Omental fat pad (tissue), 3 donors: ENCODE measurements at regions not wholly inside any gene's neighbourhood (a gene's known extent, or its start where the extent isn't known, plus 50 kb on each side); places are given as distances from the start of the nearest gene placed in this dataset.

Experiments used
- ATAC-seq: fragments of 150-250 bp; one replicate; pipeline ENCODE4 v1.9.1; 2016; ENCODE audit warnings: mild to moderate bottlenecking, moderate library complexity; ENCODE audit not compliant: low FRiP score
- DNase-seq: peaks from one replicate; pipeline ENCODE4 v3.0.0-alpha.2; 2019; ENCODE audit warnings: low spot score
- TF ChIP-seq, protein P1 (sequence below), 3 donors: fragments of 450-650 bp; IDR thresholded peaks; one replicate each; pipeline ENCODE4 v1.5.1; 2016 to 2017; ENCODE audit warnings: antibody characterized with exemption in 3 of 3, mild to moderate bottlenecking in 3 of 3, moderate library complexity in 2 of 3

- TF ChIP-seq, protein P1, sequence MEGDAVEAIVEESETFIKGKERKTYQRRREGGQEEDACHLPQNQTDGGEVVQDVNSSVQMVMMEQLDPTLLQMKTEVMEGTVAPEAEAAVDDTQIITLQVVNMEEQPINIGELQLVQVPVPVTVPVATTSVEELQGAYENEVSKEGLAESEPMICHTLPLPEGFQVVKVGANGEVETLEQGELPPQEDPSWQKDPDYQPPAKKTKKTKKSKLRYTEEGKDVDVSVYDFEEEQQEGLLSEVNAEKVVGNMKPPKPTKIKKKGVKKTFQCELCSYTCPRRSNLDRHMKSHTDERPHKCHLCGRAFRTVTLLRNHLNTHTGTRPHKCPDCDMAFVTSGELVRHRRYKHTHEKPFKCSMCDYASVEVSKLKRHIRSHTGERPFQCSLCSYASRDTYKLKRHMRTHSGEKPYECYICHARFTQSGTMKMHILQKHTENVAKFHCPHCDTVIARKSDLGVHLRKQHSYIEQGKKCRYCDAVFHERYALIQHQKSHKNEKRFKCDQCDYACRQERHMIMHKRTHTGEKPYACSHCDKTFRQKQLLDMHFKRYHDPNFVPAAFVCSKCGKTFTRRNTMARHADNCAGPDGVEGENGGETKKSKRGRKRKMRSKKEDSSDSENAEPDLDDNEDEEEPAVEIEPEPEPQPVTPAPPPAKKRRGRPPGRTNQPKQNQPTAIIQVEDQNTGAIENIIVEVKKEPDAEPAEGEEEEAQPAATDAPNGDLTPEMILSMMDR (IDR thresholded peaks at IDR 0.05), result no peak
- no peak for ATAC-seq
- no peak for DNase-seq
Observed at GRCh38 chr12:75848961-75849360, 182.6 kb downstream of the PHLDA1 start.

- TF ChIP-seq, protein P1 (IDR thresholded peaks at IDR 0.05), result no peak
- ATAC-seq (no peak), DNase-seq (no peak)
Observed at GRCh38 chr12:75848431-75848925, 183.1 kb downstream of the PHLDA1 start.

GRCh38 chr12:75846102-75846501, 185.5 kb downstream of the PHLDA1 start:
- DNase-seq (no peak), ATAC-seq (no peak)
- TF ChIP-seq, protein P1 (IDR thresholded peaks at IDR 0.05), result no peak

- no peak for ATAC-seq
- DNase-seq, result no peak
- TF ChIP-seq, protein P1 (IDR thresholded peaks at IDR 0.05), result no peak
Observed at GRCh38 chr12:75844985-75845384, 186.6 kb downstream of the PHLDA1 start.

DNA sequence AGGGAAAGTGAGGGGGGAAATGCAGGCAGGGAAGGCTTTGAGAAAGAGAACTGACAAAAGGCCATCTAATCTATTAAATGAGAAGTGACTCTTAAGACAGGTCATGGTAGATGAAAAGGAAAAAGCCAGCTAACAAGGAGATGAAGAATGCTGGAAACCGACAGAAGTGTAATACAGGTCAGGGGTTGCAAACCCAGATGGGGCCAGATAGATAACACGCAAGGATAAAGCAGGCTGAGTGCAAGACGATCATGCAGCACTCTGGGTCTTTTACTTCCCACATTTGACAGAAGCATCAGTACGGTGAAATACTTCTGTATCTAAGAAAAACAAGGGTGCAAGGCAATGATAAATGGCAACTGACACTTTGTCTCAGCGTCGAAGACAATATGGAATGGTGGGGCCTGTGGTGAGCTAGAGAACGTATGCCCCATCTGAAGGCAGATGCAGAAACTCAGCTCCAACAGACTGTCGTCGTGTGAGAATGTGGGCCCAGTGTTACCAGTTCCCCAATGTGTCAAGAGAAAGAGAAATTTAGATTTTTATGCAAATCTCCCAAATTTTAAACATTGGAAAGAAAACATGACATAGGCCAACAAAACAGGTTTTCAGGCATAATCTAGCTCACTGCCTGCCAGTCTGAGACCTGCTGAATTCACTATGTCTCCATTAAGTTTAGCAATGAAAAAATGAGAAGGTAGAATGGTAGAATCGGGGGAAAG, 187.4 kb downstream of the PHLDA1 start:
- ATAC-seq, result no peak
- TF ChIP-seq, protein P1 (IDR thresholded peaks at IDR 0.05), result no peak
- no peak for DNase-seq

DNA sequence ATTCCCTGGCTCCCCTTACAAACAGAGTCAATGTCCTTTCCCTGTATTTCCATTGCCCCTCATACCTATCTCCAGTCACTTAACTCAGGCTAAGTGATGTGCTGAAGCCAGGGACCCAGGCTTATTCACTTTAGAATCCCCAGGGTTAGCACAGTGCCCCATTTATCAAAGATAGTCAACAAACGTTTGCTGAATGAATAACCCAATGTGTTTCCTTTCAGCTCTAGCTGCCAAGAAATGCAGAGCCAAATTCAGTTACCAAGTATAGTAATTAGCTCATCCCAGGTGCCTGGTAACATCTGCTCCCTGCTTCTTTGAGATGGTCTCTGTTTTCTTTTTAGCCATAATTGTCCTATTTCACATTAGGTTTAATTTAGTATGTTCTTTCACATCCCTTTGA, 189.5 kb downstream of the PHLDA1 start:
- ATAC-seq (no peak), DNase-seq (no peak)
- TF ChIP-seq, protein P1 (IDR thresholded peaks at IDR 0.05), result no peak

- ATAC-seq (no peak), DNase-seq (no peak)
- TF ChIP-seq, protein P1 (IDR thresholded peaks at IDR 0.05), result no peak
Observed at GRCh38 chr12:75840994-75841355, 190.6 kb downstream of the PHLDA1 start.
